IMR-90 (cell line): ENCODE measurements at regions not wholly inside any gene's neighbourhood (a gene's known extent, or its start where the extent isn't known, plus 50 kb on each side); places are given as distances from the start of the nearest gene placed in this dataset.

Source experiments
- ATAC-seq: fragments of 200-7000 bp; cut with Tn5 transposase; 2 replicates; pipeline ENCODE4 v1.9.1; 2020; ENCODE audit warnings: low read depth, mild to moderate bottlenecking, moderate library complexity
- BruUV-seq: library from RNA; stranded (reverse); fragments of 400-500 nt; replicated peaks from 2 replicates; lab custom pipeline; 2021; lab: Mats Ljungman, UMichigan
- CTCF ChIA-PET: fragments of 300-600 bp; formaldehyde crosslinking; extraction: SDS; loops from one replicate; lab custom pipeline; 2021; ENCODE audit warnings: antibody characterized with exemption; lab: Yijun Ruan, JAX
- POLR2A ChIA-PET: fragments of 300-600 bp; sonication (Branson Sonifier 250); formaldehyde crosslinking; loops from one replicate; lab custom pipeline; 2022; ENCODE audit warnings: antibody characterized with exemption; ENCODE audit not compliant: unreplicated experiment; lab: Charles Lee
- DNase-seq: peaks from one replicate; pipeline ENCODE4 v3.0.0; 2013
- H2AFZ ChIP-seq: replicated peaks from 2 replicates; pipeline ENCODE3; 2013; ENCODE audit warnings: low read length, mild to moderate bottlenecking; ENCODE audit not compliant: poor library complexity
- H2AK5ac ChIP-seq: 2 replicates; pipeline ENCODE4 v1.6.1; 2013; ENCODE audit warnings: low read depth, low read length, inconsistent platforms
- H2AK9ac ChIP-seq: replicated peaks from 2 replicates; pipeline ENCODE3; 2013; ENCODE audit warnings: mild to moderate bottlenecking, low read depth, low read length, moderate library complexity; ENCODE audit not compliant: poor library complexity
- H2BK120ac ChIP-seq: 2 replicates; pipeline ENCODE4 v1.6.1; 2013; ENCODE audit warnings: low read depth, low read length, inconsistent platforms
- H2BK15ac ChIP-seq: 3 replicates; pipeline ENCODE4 v1.6.1; 2013; ENCODE audit warnings: low read depth, low read length, inconsistent platforms
- H2BK20ac ChIP-seq: 2 replicates; pipeline ENCODE4 v1.6.1; 2013; ENCODE audit warnings: low read depth, mild to moderate bottlenecking, inconsistent platforms, low read length, moderate library complexity
- H2BK5ac ChIP-seq: 2 replicates; pipeline ENCODE4 v1.6.1; 2013; ENCODE audit warnings: mild to moderate bottlenecking, low read depth, low read length, inconsistent platforms; ENCODE audit not compliant: poor library complexity, severe bottlenecking
- H3K14ac ChIP-seq: replicated peaks from 2 replicates; pipeline ENCODE4 v1.6.1; 2013; ENCODE audit warnings: low read depth, low read length, inconsistent platforms
- H3K18ac ChIP-seq: 2 replicates; pipeline ENCODE4 v1.6.1; 2013; ENCODE audit warnings: low read depth, low read length, control low read depth
- H3K23ac ChIP-seq: 2 replicates; pipeline ENCODE4 v1.6.1; 2013; ENCODE audit warnings: low read depth, low read length, inconsistent platforms
- H3K27ac ChIP-seq: 2 replicates; pipeline ENCODE4 v1.5.1; 2013; ENCODE audit warnings: mild to moderate bottlenecking, control low read depth, low read length; ENCODE audit not compliant: insufficient read depth
- H3K27me3 ChIP-seq: 2 replicates; pipeline ENCODE4 v1.6.1; 2013; ENCODE audit warnings: low read length; ENCODE audit not compliant: control insufficient read depth, insufficient read depth
- H3K36me3 ChIP-seq: 2 replicates; pipeline ENCODE4 v1.6.1; 2013; ENCODE audit warnings: low read length, mixed read lengths; ENCODE audit not compliant: control insufficient read depth, insufficient read depth
- H3K4ac ChIP-seq: 2 replicates; pipeline ENCODE4 v1.6.1; 2013; ENCODE audit warnings: low read depth, low read length, inconsistent platforms
- H3K4me1 ChIP-seq: 2 replicates; pipeline ENCODE4 v1.6.1; 2013; ENCODE audit warnings: low read length, mixed read lengths; ENCODE audit not compliant: control insufficient read depth, insufficient read depth
- H3K4me2 ChIP-seq: 2 replicates; pipeline ENCODE4 v1.6.1; 2013; ENCODE audit warnings: low read depth, mild to moderate bottlenecking, control low read depth, low read length, moderate library complexity
- H3K4me3 ChIP-seq: 2 replicates; pipeline ENCODE4 v1.5.1; 2013; ENCODE audit warnings: low read depth, mild to moderate bottlenecking, control low read depth, low read length, moderate library complexity; ENCODE audit not compliant: insufficient read depth
- H3K56ac ChIP-seq: 2 replicates; pipeline ENCODE4 v1.6.1; 2013; ENCODE audit warnings: low read length, inconsistent platforms; ENCODE audit not compliant: insufficient read depth; ENCODE audit errors: extremely low read depth
- H3K79me1 ChIP-seq, 2 experiments: 2 replicates each; pipeline ENCODE4 v1.6.1; 2013; ENCODE audit warnings: low read length in 2 of 2, inconsistent platforms in 1 of 2, low read depth in 1 of 2
- H3K9ac ChIP-seq: 2 replicates; pipeline ENCODE4 v1.6.1; 2013; ENCODE audit warnings: low read depth, low read length, control low read depth
- H3K9me1 ChIP-seq: 2 replicates; pipeline ENCODE4 v1.6.1; 2013; ENCODE audit warnings: low read length, inconsistent platforms; ENCODE audit not compliant: insufficient read depth
- H3K9me3 ChIP-seq: 2 replicates; pipeline ENCODE4 v1.6.1; 2013; ENCODE audit warnings: low read length; ENCODE audit not compliant: control insufficient read depth, insufficient read depth
- H4K20me1 ChIP-seq: 2 replicates; pipeline ENCODE4 v1.6.1; 2013; ENCODE audit warnings: low read length, inconsistent platforms; ENCODE audit not compliant: insufficient read depth
- H4K5ac ChIP-seq: 2 replicates; pipeline ENCODE4 v1.6.1; 2013; ENCODE audit warnings: mild to moderate bottlenecking, low read depth, low read length, control low read depth
- H4K8ac ChIP-seq, 2 experiments: 2 replicates each; pipeline ENCODE4 v1.6.1; 2013; ENCODE audit warnings: low read depth in 2 of 2, low read length in 2 of 2, control low read depth in 1 of 2, inconsistent platforms in 1 of 2
- H4K91ac ChIP-seq: 2 replicates; pipeline ENCODE4 v1.6.1; 2013; ENCODE audit warnings: low read depth, low read length, inconsistent platforms; ENCODE audit not compliant: insufficient read depth
- CEBPB ChIP-seq: IDR thresholded peaks from 2 replicates; pipeline ENCODE4 v1.6.1; 2012; ENCODE audit warnings: low read depth, low read length, improper control_type of control experiment
- SMC3 ChIP-seq: fragments of 150-350 bp; IDR thresholded peaks from 2 replicates; pipeline ENCODE4 v1.6.1; 2016; ENCODE audit warnings: low read depth, mild to moderate bottlenecking, antibody characterized with exemption, low read length, moderate library complexity
- WGBS, 2 experiments: methylation state at CpG; one replicate each; pipeline versions ENCODE4 v1.1.5 to v1.1.7; 2013; ENCODE audit warnings: missing lambda C conversion rate in 2 of 2; ENCODE audit not compliant: insufficient read length in 1 of 2; ENCODE audit errors: extremely low coverage in 2 of 2; 5-methylcytosine and 5-hydroxymethylcytosine counted together
- dilution Hi-C: fragments of 300-500 bp; cut with HindIII; formaldehyde crosslinking; loops from one replicate; pipeline ENCODE4 v1.14.3; 2018; ENCODE audit warnings: low sequenced_read_pairs; ENCODE audit not compliant: unreplicated experiment
- in situ Hi-C: fragments of 300-500 bp; cut with MboI; formaldehyde crosslinking; loops from 3 replicates; pipeline ENCODE4 v1.14.3; 2019; ENCODE audit warnings: low sequenced_read_pairs, inconsistent platforms, mixed read lengths
- intact Hi-C: fragments of 100-400 bp; cut with micrococcal nuclease; formaldehyde crosslinking; loops from 2 replicates; pipeline ENCODE4 v1.10.0; 2022

- Histone ChIP-seq H3K56ac (no peak overlapping the region), H3K4me1 (no peaks in the 10 kb centered on the region), H3K4me3 (no peak overlapping the region), H2BK20ac (no peak overlapping the region), H3K4me2 (no peak overlapping the region), H2BK15ac (no peak overlapping the region), H3K27ac (no peak overlapping the region), H3K14ac (no peak overlapping the region), H2BK120ac (no peak overlapping the region), H3K36me3 (no peaks in the 10 kb centered on the region), H3K23ac (no peak overlapping the region), H3K9me1 (no peaks in the 10 kb centered on the region), H3K18ac (no peak overlapping the region), H4K8ac (no peak overlapping the region), H3K27me3 (no peaks in the 10 kb centered on the region), H3K79me1 (no peaks in the 10 kb centered on the region), H3K9me3 (peaks cover 6% of the 10 kb centered on the region), H4K5ac (no peak overlapping the region), H3K4ac (no peak overlapping the region), H2BK5ac (no peak overlapping the region), H4K91ac (no peak overlapping the region), H3K9ac (no peak overlapping the region), H2AK9ac (no peak overlapping the region), H2AK5ac (no peak overlapping the region), H2AFZ (no peak overlapping the region), H4K20me1 (no peaks in the 10 kb centered on the region)
- POLR2A ChIA-PET = no interaction called here
- in situ Hi-C loops = no loop called here
- CTCF ChIA-PET = no interaction called here
- intact Hi-C loops = no loop called here
- ATAC-seq (no peak), DNase-seq (no peak)
- dilution Hi-C loops = no loop called here
- TF ChIP-seq CEBPB (no peak), SMC3 (no peak)
- BruUV-seq = no TSS peak
- no CpG with 5 or more reads among the region's 1 CpG for WGBS, 2 experiments
Measured at GRCh38 chr2:103798291-103798690, 1036.5 kb downstream of the TMEM182 start.
